OCI-LY7 (cell line): ENCODE measurements at regions not wholly inside any gene's neighbourhood (a gene's known extent, or its start where the extent isn't known, plus 50 kb on each side); places are given as distances from the start of the nearest gene placed in this dataset.

Experiments
- BruUV-seq: library from RNA; stranded (reverse); fragments of 400-500 nt; replicated peaks from 2 replicates; lab custom pipeline; 2021; lab: Mats Ljungman, UMichigan
- CTCF ChIA-PET: fragments of 300-600 bp; sonication (Branson Sonifier 250); formaldehyde crosslinking; loops from one replicate; lab custom pipeline; 2022; ENCODE audit warnings: antibody characterized with exemption; ENCODE audit not compliant: unreplicated experiment; lab: Charles Lee
- POLR2A ChIA-PET: fragments of 300-600 bp; sonication (Branson Sonifier 250); formaldehyde crosslinking; loops from one replicate; lab custom pipeline; 2022; ENCODE audit warnings: antibody characterized with exemption; lab: Charles Lee
- DNase-seq: peaks from one replicate; pipeline ENCODE4 v3.0.0-alpha.2; 2015; ENCODE audit warnings: low spot score
- H2AFZ ChIP-seq: fragments of 200-600 bp; sonication (generic), shearing (Covaris generic); 2 replicates; pipeline ENCODE4 v1.6.1; 2014; ENCODE audit warnings: mild to moderate bottlenecking, antibody characterized with exemption, low read length, moderate library complexity
- H3K27ac ChIP-seq: fragments of 200-600 bp; sonication (generic); 2 replicates; pipeline ENCODE4 v1.5.1; 2014; ENCODE audit warnings: mixed run types, low read depth, mild to moderate bottlenecking, moderate library complexity, low read length, inconsistent platforms; ENCODE audit not compliant: poor library complexity, severe bottlenecking
- H3K36me3 ChIP-seq: fragments of 200-600 bp; sonication (generic); 2 replicates; pipeline ENCODE4 v1.6.1; 2014; ENCODE audit warnings: mild to moderate bottlenecking, antibody characterized with exemption, low read length, moderate library complexity, mixed read lengths; ENCODE audit not compliant: insufficient read depth
- H3K4me1 ChIP-seq: fragments of 200-600 bp; sonication (generic); 2 replicates; pipeline ENCODE4 v1.5.1; 2014; ENCODE audit warnings: mild to moderate bottlenecking, low read length; ENCODE audit not compliant: insufficient read depth, poor library complexity, severe bottlenecking
- H3K4me2 ChIP-seq: fragments of 200-600 bp; sonication (generic); 2 replicates; pipeline ENCODE4 v1.6.1; 2014; ENCODE audit warnings: mild to moderate bottlenecking, low read length
- H3K4me3 ChIP-seq: fragments of 200-600 bp; sonication (generic); 2 replicates; pipeline ENCODE4 v1.5.1; 2014; ENCODE audit warnings: mild to moderate bottlenecking, low read depth, low read length; ENCODE audit not compliant: poor library complexity, severe bottlenecking
- H3K79me2 ChIP-seq: fragments of 200-600 bp; sonication (generic); 2 replicates; pipeline ENCODE4 v1.6.1; 2016; ENCODE audit warnings: low read depth, mild to moderate bottlenecking, low read length, moderate library complexity, mixed read lengths; ENCODE audit not compliant: insufficient read depth
- H3K9me2 ChIP-seq: fragments of 200-600 bp; sonication (generic); 2 replicates; pipeline ENCODE4 v1.6.1; 2016; ENCODE audit warnings: mild to moderate bottlenecking, low read length, mixed read lengths; ENCODE audit not compliant: insufficient read depth
- H3K9me3 ChIP-seq: fragments of 200-600 bp; sonication (generic); 2 replicates; pipeline ENCODE4 v1.6.1; 2014; ENCODE audit warnings: mild to moderate bottlenecking, mixed run types, low read length, mixed read lengths
- H4K20me1 ChIP-seq: fragments of 200-600 bp; sonication (generic); 2 replicates; pipeline ENCODE4 v1.6.1; 2014; ENCODE audit warnings: mild to moderate bottlenecking, antibody characterized with exemption, low read length, moderate library complexity, mixed read lengths; ENCODE audit not compliant: insufficient read depth
- EZH2phosphoT487 ChIP-seq: fragments of 200-600 bp; sonication (generic); IDR thresholded peaks from 2 replicates; pipeline ENCODE4 v1.6.1; 2018; ENCODE audit warnings: low read depth, borderline replicate concordance, mild to moderate bottlenecking, mixed run types, antibody characterized with exemption, low read length, moderate library complexity, mixed read lengths
- intact Hi-C: fragments of 100-400 bp; cut with micrococcal nuclease; formaldehyde crosslinking; loops from one replicate; pipeline ENCODE4 v1.10.0; 2022; ENCODE audit not compliant: unreplicated experiment
- TF ChIP-seq, protein P1 (sequence below): fragments of 200-600 bp; sonication (generic); conservative IDR thresholded peaks from 2 replicates; pipeline ENCODE4 v1.5.1; 2014; ENCODE audit warnings: mild to moderate bottlenecking, antibody characterized with exemption, low read length, moderate library complexity, mixed read lengths

DNA sequence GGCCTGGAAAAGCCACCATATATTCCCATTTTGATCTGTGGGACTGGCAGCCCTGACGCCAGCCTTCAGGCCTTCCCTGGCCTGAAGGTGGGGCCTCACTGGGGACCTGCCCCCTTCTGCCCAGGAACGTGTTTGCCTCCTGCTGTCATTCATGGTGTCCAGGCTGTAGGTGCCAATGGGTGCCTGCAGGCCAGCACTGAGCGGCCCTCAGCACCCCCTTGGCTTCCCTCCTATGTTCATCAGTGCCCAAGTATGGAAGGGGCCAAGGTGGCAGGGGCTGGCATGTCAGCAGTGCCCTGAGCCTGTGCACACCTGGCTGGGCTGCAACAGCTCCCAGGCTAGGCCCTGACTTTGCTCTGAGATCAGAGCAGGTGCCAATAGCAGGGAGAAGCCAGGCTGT lies 800.3 kb upstream of the RAB6C start:
- Histone ChIP-seq H2AFZ (no peak overlapping the region), H3K9me2 (no peaks in the 10 kb centered on the region), H3K4me1 (no peaks in the 10 kb centered on the region), H3K4me2 (no peak overlapping the region), H3K27ac (no peak overlapping the region), H4K20me1 (no peaks in the 10 kb centered on the region), H3K36me3 (no peaks in the 10 kb centered on the region), H3K79me2 (no peaks in the 10 kb centered on the region), H3K4me3 (no peak overlapping the region), H3K9me3 (no peaks in the 10 kb centered on the region)
- intact Hi-C loops, result no loop called here
- BruUV-seq, result no TSS peak
- CTCF ChIA-PET, result no interaction called here
- TF ChIP-seq, protein P1, sequence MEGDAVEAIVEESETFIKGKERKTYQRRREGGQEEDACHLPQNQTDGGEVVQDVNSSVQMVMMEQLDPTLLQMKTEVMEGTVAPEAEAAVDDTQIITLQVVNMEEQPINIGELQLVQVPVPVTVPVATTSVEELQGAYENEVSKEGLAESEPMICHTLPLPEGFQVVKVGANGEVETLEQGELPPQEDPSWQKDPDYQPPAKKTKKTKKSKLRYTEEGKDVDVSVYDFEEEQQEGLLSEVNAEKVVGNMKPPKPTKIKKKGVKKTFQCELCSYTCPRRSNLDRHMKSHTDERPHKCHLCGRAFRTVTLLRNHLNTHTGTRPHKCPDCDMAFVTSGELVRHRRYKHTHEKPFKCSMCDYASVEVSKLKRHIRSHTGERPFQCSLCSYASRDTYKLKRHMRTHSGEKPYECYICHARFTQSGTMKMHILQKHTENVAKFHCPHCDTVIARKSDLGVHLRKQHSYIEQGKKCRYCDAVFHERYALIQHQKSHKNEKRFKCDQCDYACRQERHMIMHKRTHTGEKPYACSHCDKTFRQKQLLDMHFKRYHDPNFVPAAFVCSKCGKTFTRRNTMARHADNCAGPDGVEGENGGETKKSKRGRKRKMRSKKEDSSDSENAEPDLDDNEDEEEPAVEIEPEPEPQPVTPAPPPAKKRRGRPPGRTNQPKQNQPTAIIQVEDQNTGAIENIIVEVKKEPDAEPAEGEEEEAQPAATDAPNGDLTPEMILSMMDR, result no peak
- no peak for TF ChIP-seq EZH2phosphoT487
- DNase-seq, result no peak
- POLR2A ChIA-PET, result no interaction called here

DNA sequence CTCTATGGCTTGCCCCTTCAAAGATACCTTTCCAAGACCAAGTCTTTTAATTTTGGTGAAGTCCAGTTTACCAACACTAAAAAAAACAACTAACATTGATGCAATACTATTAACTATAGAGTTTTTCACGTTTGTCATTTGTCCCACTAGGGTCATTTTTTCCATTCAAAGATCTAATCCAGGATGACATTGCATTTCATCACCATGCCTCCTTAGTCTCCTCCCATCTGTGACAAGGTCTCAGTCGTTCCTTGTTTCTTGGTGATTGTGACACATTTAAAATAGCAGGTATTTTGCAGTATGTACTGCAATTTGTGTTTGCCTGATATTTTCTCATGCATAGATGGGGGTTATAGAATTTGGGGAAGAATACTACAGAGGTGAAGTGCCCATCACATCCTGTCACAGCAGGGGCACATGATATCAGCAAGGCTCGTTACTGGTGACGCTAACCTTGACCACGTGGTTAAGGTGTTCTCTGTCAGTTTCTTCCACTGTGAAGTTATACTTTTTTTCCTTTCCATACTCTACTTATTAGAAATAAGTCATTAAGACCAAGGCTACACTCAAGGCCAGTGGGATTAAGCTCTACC lies 799.2 kb upstream of the RAB6C start:
- no peaks in the 10 kb centered on the region for H3K9me3 ChIP-seq
- intact Hi-C loops, result no loop called here
- no peak overlapping the region for H3K27ac ChIP-seq
- no peaks in the 10 kb centered on the region for H3K79me2 ChIP-seq
- DNase-seq, result no peak
- no peaks in the 10 kb centered on the region for H3K36me3 ChIP-seq
- no peaks in the 10 kb centered on the region for H3K4me1 ChIP-seq
- no peaks in the 10 kb centered on the region for H4K20me1 ChIP-seq
- no TSS peak for BruUV-seq
- no peak overlapping the region for H3K4me3 ChIP-seq
- ChIA-PET POLR2A (no interaction called here), CTCF (no interaction called here)
- TF ChIP-seq EZH2phosphoT487, result no peak
- TF ChIP-seq, protein P1, result no peak
- no peaks in the 10 kb centered on the region for H3K9me2 ChIP-seq
- no peak overlapping the region for H3K4me2 ChIP-seq
- H2AFZ ChIP-seq, result no peak overlapping the region

DNA sequence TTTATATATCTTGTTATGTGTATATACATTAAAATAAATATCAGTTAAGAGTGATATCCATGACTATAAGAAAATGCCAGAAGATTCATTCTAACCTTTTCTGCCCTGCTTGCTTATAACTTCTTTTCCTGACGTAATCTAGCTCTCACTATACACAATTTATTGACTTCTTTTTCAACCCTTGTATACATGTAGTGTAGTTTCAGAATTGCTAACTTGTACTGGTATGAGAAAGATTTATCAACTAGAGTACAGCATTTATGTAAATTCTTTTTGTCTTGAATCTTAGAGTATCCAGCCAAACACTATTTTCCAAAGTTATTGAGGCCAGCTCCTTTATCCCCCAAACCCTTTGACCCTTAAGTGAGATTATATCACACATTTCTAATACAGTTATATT lies 798.0 kb upstream of the RAB6C start:
- Histone ChIP-seq H2AFZ (no peak overlapping the region), H3K79me2 (no peaks in the 10 kb centered on the region), H3K4me1 (no peaks in the 10 kb centered on the region), H3K36me3 (no peaks in the 10 kb centered on the region), H3K9me3 (no peaks in the 10 kb centered on the region), H3K4me3 (no peak overlapping the region), H3K9me2 (no peaks in the 10 kb centered on the region), H4K20me1 (no peaks in the 10 kb centered on the region), H3K4me2 (no peak overlapping the region), H3K27ac (no peak overlapping the region)
- no TSS peak for BruUV-seq
- CTCF ChIA-PET, result no interaction called here
- TF ChIP-seq, protein P1, result no peak
- TF ChIP-seq EZH2phosphoT487, result no peak
- intact Hi-C loops, result no loop called here
- no peak for DNase-seq
- POLR2A ChIA-PET, result no interaction called here
